GM19324 (cell line): ENCODE measurements at regions not wholly inside any gene's neighbourhood (a gene's known extent, or its start where the extent isn't known, plus 50 kb on each side); places are given as distances from the start of the nearest gene placed in this dataset.
"Not testable (repeated sequence)": the region's sequence is repeated elsewhere in the genome, so short reads cannot be mapped to it uniquely, and the experiment has no call there.

Experiments used
- ATAC-seq: cut with Tn5 transposase; IDR thresholded peaks from one replicate; pipeline ENCODE4 v1.9.1; 2021; ENCODE audit warnings: mild to moderate bottlenecking, moderate library complexity; ENCODE audit not compliant: unreplicated experiment, low FRiP score

- ATAC-seq, result peak; percentile 68
Measured at GRCh38 chr7:104956753-104957450, 57.1 kb upstream of the KMT2E start.

DNA sequence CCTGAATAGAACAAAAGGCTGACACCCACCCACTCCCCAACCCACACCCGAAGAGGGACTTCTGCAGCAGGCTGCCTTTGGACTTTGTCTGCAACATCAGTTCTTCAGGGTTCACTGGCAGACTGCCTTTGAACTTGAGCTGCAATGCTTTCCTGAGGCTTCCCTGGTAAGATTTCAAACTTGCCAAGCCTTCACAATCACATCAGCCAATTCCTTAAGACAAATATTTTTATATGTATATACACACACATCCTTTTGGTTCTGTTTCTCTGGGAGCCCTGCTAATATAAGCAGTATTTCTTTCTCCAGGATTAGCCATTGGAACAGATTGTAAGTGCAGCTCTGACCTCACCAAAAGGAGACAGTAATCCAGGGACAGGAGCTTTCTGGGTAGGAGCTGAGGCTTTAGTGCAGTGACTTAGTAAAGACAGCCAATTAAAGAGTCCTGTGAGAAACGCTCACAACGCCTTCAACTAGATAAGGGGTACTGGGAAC lies 55.6 kb upstream of the KMT2E start:
- ATAC-seq, result no peak

DNA sequence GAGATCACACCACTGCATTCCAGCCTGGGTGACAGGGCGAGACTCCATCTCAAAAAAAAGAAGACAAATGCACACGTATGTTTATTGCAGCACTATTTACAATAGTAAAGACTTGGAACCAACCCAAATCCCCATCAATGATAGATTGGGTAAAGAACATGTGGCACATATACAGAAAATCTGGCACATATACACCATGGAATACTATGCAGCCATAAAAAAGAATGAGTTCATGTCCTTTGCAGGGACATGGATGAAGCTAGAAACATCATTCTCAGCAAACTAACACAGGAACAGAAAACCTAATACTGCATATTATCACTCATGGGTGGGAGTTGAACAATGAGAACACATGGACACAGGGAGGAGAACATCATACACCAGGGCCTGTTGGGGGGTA lies 54.5 kb upstream of the KMT2E start:
- ATAC-seq, result not testable (repeated sequence)

- no peak for ATAC-seq
Measured at GRCh38 chr7:104960741-104961448, 53.1 kb upstream of the KMT2E start.

DNA sequence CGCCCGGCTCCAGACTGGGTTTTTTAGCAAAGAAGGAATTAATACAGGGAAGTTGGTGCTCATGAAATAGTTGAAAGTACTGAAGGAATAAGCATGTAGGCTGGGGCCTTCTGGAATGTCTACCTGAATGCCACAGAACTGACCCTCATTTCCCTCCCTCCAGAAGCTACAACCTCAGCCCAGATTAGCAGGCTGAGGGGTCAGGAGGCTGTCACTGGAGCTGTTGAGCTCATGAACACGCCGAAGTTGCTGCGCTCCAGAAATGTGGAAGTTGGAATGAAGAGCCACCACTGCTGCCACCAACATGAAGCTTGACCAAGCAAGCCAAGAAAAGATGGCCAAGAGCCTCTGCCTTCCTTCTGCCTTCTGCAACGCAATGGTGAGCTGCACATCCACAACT lies 52.2 kb upstream of the KMT2E start:
- no peak for ATAC-seq

DNA sequence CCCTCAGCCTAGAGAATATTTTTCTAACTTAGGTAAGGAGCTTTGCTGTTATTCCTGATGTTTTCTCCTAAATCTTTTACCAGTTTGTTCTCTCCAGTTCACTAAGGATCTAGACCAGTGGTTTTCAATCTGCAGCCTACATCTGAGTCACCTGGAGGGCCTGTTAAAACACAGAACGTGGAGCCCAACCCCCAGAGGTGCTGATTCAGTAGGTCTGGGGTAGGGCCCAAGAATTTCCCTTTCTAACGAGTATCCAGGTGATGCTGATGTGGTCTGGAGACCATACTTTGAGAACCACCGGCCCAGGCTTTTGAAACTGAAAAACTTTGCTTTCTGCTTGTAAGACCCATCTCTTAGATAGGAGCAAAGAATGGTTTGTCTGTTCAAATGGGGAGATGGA lies 51.2 kb upstream of the KMT2E start:
- no peak for ATAC-seq

- ATAC-seq, result no peak
Measured at GRCh38 chr7:104963378-104963990, 50.5 kb upstream of the KMT2E start.

DNA sequence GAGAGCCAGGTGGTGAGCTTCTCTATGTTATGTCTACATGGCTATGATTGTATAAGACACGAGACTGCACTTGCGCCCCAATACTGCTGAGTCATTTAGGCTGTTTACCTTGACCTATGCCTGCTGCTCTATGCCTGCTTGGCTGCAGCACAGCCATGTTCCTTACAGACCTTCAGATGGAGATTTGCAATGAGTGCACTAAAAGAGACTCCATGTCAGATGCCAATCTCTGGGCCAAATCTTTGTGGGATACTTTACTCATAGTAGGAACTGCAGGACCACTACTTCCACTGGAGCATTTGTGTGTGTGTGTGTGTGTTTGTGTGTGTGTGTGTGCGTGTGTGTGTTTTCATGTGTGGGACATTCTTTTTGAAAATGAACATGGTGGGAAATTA lies 50.0 kb upstream of the KMT2E start:
- no peak for ATAC-seq
